ENCODE measurements at regions not wholly inside any gene's neighbourhood (a gene's known extent, or its start where the extent isn't known, plus 50 kb on each side); places are given as distances from the start of the nearest gene placed in this dataset.

- TF ChIP-seq, protein P1, sequence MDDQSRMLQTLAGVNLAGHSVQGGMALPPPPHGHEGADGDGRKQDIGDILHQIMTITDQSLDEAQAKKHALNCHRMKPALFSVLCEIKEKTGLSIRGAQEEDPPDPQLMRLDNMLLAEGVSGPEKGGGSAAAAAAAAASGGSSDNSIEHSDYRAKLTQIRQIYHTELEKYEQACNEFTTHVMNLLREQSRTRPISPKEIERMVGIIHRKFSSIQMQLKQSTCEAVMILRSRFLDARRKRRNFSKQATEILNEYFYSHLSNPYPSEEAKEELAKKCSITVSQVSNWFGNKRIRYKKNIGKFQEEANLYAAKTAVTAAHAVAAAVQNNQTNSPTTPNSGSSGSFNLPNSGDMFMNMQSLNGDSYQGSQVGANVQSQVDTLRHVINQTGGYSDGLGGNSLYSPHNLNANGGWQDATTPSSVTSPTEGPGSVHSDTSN (CRISPR knock-in tag; IDR thresholded peaks at IDR 0.05; ENCODE audit: borderline replicate concordance): no peak
- TF ChIP-seq CBX2 (IDR thresholded peaks at IDR 0.05; ENCODE audit: low read depth, low read length): no peak
- TF ChIP-seq CBX2 (CRISPR knock-in tag; IDR thresholded peaks at IDR 0.05; ENCODE audit: low read depth): no peak
- no peak for TF ChIP-seq SPEN (CRISPR knock-in tag; IDR thresholded peaks at IDR 0.05; ENCODE audit: low read depth)
- TF ChIP-seq, protein P2, sequence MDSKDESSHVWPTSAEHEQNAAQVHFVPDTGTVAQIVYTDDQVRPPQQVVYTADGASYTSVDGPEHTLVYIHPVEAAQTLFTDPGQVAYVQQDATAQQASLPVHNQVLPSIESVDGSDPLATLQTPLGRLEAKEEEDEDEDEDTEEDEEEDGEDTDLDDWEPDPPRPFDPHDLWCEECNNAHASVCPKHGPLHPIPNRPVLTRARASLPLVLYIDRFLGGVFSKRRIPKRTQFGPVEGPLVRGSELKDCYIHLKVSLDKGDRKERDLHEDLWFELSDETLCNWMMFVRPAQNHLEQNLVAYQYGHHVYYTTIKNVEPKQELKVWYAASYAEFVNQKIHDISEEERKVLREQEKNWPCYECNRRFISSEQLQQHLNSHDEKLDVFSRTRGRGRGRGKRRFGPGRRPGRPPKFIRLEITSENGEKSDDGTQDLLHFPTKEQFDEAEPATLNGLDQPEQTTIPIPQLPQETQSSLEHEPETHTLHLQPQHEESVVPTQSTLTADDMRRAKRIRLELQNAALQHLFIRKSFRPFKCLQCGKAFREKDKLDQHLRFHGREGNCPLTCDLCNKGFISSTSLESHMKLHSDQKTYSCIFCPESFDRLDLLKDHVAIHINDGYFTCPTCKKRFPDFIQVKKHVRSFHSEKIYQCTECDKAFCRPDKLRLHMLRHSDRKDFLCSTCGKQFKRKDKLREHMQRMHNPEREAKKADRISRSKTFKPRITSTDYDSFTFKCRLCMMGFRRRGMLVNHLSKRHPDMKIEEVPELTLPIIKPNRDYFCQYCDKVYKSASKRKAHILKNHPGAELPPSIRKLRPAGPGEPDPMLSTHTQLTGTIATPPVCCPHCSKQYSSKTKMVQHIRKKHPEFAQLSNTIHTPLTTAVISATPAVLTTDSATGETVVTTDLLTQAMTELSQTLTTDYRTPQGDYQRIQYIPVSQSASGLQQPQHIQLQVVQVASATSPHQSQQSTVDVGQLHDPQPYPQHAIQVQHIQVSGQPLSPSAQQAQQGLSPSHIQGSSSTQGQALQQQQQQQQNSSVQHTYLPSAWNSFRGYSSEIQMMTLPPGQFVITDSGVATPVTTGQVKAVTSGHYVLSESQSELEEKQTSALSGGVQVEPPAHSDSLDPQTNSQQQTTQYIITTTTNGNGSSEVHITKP (CRISPR knock-in tag; IDR thresholded peaks at IDR 0.05; ENCODE audit: low read depth): no peak
- no peak for TF ChIP-seq PRMT3 (CRISPR knock-in tag; IDR thresholded peaks at IDR 0.05; ENCODE audit: borderline replicate concordance, low read depth)
- TF ChIP-seq NFKBIZ (CRISPR knock-in tag; IDR thresholded peaks at IDR 0.05): no peak
- TF ChIP-seq RFXANK (CRISPR knock-in tag; IDR thresholded peaks at IDR 0.05): no peak
- no peak for TF ChIP-seq ZBTB49 (CRISPR knock-in tag; IDR thresholded peaks at IDR 0.05; ENCODE audit: borderline replicate concordance)
- TF ChIP-seq HNRNPH1 (optimal IDR thresholded peaks at IDR 0.05; ENCODE audit: low read depth, low read length): no peak
- TF ChIP-seq, protein P3, sequence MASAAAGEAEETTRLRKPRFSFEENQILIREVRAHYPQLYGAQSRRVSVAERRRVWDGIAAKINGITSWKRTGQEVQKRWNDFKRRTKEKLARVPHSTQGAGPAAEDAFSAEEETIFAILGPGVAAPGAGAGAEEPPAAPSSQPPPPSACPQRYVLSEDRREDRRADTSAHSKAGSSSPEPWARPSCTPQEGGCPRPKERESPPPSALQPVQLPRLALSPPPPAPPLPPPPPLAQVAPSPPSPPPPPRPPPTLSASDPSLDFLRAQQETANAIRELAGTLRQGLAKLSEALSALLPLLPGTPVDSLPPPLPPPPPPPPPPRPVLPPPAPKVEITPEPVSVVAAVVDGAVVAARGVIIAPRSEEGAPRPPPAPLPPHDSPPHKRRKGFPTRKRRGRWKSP (CRISPR knock-in tag; IDR thresholded peaks at IDR 0.05): no peak
- TF ChIP-seq CBX1 (IDR thresholded peaks at IDR 0.05; ENCODE audit: low read depth): no peak
Observed at GRCh38 chr16:17866996-17867395, 396.2 kb upstream of the XYLT1 start (continued).

Data from HepG2 (cell line).